Activated T-helper 9 cell treated with anti-CD3 and anti-CD28 coated beads, Interleukin-2, amount 50 U/mL, for 16 hours (primary cell): ENCODE measurements at regions not wholly inside any gene's neighbourhood (a gene's known extent, or its start where the extent isn't known, plus 50 kb on each side); places are given as distances from the start of the nearest gene placed in this dataset.

Experiments used
- DNase-seq: peaks from one replicate; pipeline ENCODE4 v3.0.0-alpha.2; 2020; ENCODE audit warnings: low read depth

DNA sequence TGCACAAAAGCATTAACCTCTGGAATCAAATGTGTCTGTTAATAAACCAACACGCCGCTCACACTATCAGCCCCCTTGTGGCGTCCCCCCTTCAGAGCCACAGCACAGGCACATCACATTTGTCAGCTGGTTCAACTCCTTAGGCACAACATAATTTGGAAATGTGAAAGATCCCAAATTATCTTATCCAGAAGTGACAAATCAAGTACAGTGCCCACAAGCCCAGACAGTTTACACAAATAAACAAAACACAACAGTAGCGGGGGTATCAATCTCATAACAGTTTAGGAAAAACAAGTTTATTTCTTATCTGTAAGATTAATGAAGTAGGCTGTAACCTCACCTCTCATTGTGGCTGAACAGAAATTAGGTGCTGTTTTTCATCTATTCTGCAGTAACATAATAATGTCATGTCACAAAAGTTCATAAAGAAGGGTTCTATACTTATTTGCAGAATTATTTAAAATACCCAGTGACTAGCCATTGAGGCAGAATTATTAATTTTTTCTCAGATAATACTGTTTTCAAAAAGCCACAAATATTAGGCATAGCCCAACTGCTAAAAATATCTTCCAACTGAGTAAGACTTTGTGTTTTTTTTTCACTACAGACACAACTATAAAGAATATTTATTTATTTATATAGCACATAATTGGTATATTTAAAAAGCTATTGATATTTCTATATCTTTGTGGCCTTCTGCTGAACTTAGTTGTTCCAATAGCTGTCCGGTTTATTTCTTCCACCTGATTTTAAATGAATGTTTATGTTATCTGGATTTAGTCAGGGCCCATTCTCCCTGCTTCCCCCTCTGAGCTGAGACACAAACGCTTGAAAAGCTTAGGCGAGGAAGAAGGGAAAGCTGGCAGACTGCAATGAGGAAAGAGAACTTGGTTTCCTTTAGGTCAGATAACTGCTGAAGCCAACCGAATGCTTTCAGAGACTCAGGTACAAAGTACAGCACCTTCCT, 214.7 kb downstream of the QDPR start:
- no peak for DNase-seq

DNA sequence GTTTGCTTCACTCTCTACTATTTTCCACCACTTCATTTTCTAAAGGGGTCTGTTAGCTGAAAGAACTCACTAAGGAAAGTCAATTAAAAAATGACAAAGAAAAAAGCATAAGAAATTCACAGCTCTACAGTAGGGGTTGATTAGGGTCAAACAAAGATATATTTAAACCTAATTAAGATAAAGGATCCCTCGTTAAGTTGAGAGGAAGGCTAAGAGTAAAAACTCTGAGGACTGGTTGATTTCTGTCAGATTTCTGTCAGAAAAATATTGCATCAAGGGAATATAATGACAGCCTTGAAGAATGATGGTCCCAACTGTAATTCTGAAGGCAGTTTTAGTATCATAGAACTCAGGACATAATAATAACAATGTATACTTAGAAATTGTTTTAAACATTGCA, 218.0 kb downstream of the QDPR start:
- no peak for DNase-seq

DNA sequence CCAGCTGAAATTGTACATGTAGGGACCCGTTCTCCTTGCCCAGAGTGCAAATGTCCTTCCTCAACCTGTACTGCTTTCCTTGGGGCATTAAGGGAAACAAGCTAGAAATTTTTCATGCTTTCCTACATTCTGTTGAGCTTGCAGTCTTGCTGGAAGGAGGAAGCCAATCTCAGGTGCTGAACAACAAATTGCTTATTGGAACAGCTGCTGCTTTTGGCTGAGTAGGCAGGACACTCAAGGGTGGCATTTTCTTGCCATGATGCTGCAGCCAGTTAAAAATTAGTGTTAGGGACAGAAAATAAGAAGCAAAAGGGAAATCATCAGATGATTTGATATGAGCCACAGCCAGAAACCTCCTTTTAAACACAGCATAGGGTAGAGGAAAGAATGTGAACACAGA, 223.7 kb downstream of the QDPR start:
- no peak for DNase-seq

DNA sequence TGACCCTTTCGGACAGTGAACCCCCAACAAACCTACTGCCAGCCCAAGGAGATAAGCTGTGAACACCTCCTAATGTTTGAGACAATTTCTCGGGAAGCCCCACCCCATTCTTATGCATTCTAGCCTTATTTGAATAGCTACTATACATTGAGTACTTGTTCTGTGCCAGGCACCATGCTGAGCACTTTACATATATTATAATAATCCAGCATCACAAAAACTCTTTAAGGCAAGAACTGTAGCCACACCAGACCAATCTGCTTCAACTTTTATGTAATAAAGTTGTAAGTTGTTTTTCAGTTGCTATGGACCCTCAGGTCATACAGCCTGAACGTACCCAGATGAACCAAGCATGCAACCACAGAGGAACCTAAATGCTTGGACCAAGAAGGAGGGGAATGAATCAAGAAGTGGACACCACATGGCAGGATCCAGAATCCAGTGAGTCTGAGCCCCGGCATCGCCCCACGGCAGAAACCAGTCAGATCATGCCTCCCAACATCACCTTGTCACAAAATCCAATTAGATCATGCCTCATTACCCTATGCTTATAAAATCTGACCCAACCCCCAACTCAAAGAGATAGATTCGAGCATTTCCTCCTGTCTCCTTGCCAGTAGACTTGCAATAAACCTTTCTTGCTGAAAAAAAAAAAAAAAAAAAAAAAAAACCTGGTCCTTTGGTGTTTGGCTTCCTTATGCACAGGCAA, 225.0 kb downstream of the QDPR start:
- no peak for DNase-seq

DNA sequence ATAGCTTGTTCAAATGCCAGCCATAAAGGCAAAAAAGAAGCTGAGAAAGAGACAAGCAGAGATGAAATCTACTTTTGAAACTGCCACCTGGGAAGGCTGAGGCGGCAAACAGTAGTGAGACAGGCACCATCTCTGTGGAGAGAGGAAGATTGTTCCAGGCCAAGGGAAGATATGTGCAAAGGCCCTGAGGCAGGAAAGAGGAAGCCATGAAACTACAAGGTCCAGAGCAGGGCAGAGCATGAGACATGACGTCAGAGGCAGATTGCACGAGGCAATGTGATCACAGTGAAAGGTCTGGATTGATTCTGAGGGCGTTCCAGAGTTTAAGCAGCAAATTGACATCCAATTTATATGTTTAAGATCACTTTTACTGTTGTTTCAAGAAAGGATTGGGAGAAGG, 226.1 kb downstream of the QDPR start:
- no peak for DNase-seq

DNA sequence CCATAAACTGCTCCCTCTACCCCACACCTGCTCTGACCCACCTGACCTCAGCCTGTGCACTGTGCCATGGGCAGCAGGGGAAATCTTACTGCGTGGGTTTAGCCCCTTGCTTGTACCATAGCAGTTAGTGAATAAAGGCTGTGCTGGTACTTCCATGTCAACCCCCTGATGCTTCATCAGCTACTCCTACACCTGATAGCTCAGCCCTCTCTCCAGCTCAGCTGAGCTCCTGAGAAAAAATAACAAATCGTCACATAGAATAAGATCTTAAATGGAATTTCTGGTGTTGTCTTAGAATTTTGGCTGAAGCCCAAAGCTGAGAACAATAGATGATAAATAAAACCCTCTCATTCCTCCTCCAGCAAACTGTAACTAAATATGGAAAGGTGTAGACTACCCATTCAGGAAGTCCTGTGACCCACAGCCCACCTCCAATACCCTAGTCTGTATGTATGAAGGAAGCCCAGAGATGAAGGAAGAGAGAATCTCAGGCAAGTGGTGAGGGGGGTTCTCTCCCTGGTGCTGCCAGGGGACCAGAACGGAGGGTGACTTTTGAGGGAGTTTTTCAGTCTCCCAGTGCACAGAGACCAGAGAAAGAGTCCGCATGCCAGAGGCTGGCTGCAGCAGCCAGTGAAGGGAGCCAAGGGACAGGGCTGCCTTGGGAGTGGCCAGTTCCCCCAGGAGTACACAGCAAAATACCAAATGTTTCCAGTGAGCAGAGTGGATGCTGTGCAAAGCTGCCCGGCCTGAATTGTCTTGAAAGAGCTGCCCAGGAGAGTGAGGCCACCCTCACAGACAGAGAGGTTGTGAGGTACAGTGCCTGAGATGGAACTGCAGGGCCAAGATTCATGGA, 227.3 kb downstream of the QDPR start:
- DNase-seq = no peak

DNA sequence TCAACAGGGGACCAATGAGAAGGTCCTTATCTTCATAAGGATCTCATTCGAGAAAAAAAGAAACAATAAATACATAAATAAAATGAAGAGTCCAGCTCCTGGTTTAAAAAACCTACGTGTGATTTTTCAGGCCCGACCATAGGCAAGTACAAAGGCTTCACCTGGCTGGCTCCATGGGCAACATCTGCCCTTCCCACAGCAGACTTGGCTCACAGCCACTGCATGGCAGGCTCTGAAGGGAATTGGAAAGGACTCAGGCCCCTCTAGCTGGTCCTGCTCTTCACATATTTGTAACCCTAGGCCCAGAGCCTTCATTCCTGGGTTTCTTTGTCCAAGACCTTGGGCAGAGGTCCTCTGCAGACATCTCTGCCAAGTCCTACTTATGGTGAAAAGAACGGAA, 228.1 kb downstream of the QDPR start:
- no peak for DNase-seq

DNA sequence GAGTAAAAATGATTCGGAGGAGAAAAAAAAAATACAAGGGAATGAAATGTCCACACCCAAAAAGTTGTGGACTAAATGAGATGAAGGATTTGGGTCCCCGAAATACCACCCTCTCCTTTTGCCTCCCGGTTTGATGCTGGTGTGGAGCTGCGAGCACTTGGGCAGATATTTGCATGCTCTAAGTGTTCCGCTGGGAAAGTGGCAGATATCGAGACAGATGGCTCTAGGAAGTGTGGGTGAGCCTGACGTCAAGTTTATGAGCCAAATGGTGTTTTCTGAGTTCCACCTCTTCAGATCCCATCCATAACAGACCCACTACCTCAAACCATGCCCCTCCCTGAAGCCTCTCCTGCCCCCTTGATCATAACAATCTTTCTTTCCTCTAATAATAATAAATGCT, 228.6 kb downstream of the QDPR start:
- no peak for DNase-seq

DNA sequence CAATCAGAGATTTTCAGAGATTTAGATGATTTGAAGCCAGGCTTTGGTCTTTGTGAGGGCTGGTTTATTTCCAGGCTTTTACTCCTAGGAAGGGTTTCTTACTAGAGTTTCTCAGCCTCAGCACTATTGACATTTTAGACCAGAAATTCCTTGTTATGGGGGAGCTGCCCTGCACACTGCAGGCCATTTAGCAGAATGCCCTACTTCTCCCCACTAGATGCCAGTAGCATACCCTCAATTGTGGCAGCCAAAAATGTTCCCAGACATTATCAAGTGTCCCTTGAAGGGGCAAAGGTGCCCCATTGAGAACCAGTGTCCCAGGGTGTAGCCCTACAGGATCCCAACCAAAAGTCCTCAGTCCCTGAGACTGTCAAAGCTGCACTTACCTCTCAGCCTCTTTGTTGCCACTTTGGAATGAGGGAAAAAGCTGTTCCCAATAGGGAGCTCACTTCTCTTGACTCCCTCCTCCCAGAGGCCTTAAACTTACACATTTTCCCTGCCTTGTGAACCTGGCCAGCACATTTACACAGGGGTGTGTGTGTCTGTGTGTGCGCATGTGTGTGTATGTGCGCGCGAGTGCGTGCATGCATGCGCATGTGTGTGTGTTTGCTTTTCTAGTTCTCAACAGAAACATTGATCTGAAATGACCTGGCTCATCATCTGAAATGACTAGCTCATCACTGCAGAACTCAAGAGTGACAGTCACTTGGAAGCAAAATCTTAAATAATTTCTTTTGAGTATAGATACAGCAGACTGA, 231.4 kb downstream of the QDPR start:
- no peak for DNase-seq

DNA sequence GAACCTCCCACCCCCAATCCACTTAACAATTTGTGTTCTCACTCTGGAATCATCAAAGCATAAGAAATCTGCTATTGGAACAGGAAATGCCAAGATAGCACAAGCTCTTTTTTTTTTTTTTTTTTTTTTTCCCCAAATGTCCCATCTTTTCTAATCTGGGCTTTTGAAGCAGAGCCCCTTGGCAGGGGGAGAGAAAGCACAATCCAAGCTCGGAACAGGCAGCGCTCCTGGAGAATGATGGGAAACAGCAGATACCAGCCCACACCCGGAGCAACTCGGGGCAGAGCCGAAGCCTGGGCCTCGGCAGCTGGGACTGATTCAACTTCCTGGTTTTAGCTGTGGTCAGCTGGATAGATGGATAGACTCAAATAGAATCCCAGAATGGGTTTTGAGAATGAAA, 235.1 kb downstream of the QDPR start:
- no peak for DNase-seq

DNA sequence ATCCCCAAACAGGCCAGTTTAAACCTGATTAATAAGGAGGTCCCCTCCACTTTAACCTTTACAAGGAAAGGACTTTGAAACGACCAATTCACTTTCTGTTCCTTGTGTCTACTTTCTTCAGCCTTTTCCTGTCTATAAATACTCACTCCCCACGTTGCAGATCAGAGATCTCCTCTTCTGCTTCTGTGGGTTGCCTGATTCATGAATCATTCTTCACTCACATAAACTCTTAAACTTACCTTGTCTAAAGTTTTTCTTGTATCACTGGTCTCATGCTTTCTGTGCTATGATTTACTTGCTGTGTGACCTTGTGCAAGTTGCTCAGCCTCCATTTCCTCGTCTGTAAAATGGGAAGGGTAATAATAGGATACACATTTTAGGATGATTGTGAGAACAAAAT, 236.1 kb downstream of the QDPR start:
- DNase-seq = no peak

DNA sequence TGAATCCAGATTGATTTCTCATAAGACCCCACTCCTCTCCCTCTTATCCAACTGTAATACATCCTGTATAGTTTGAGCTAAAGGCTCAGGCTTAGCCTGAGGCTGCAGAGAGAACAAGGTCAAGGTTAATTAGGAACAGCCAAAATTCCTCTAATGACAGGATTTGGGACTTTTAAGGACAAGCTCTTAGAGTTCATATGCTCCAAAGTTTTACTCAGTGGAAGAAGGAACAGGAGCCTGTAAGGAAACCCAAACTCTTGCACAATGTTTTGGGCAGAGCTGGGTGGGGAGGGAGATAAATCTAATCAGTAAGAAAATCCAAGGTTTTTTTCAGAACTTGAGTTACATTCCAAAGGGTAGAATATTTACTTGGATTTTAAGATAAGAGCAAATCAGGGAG, 238.8 kb downstream of the QDPR start:
- DNase-seq = no peak

DNA sequence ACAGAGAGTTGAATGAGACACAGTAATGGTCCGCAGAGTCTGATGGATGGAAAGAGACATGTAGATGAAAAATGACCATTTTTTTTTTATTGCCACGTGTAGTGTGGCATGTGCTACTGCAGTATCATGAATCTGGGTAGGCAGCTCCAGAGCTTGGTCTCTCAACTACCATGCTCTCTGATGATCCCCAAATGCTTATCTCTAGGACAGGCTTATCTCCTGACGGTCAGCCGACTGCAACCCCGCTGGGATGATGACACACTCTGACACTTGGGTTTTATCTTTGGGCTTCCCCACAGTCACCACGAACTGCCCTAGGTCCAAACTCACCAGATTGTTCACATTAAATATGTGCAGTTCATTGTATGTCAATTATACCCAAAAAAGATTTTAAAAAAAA, 239.7 kb downstream of the QDPR start:
- no peak for DNase-seq

DNA sequence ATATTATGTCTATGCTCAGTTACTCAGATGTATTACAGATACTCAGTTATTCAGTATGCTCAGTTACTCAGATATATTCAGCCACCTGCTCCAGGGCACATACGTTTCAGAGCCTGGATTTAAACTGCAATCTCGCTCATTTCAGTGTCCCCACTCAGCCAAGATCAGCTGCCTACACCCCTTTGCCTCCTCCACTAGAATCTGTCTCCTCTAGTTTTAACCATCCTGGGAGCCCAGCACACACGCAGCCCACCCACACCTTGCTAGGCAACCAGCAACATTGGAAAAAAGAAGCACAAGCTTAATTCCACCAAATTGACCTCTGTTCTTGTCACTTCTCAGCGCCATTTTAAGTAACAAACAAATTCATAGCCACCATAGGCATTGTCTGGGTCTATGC, 246.2 kb downstream of the QDPR start:
- no peak for DNase-seq

DNA sequence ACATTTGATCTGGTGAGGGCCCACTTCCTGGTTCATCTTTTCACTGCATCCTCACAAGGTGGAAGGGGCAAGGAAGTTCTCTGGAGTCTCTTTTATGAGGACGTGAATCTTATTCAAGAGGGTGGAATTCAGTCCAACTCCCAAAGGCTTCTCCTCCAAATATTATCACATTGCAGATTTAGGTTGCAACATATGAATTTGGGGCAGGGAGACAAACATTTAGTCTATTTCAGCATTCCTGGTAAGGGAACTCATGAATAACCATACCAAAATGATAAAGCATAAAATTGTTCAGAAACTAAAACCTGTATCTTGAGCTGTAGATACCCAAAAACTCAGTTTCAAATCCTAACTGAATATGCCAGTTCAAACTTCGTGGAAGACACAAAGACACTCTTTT, 246.8 kb downstream of the QDPR start:
- no peak for DNase-seq

DNA sequence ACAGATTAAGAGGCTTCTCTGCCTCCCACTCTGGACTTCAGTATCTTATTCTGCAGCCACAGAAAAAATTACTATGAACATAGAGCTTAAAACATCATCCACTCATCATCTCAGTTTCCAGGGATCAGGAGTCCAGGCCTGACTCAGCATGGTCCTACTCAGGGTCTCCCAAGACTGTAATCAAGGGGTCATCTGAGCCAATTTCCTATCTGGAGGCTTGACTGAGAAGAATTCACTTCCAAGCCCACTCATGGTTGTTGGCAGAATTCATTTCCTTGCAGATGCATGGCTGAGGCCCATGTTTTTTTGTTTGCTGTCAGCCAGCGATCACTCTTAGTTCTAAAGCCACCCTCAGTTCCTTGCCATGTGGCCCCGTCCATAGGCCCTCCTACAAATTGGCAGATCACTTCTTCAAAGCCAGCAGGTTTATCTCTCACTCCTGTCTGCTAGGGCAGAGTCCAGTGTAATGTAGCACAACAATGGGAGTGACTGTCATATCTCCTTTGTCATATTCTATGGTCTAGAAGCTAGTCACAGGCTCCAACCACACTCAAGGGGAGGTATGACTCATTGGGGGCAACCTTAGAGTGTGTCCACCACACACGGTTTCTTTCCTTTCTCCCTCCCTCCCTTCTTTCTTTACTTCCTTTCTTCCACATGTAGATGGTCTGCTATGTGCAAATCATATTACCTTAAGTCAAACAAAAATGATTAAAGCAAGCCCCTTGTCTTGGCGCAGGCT, 251.6 kb downstream of the QDPR start:
- no peak for DNase-seq

DNA sequence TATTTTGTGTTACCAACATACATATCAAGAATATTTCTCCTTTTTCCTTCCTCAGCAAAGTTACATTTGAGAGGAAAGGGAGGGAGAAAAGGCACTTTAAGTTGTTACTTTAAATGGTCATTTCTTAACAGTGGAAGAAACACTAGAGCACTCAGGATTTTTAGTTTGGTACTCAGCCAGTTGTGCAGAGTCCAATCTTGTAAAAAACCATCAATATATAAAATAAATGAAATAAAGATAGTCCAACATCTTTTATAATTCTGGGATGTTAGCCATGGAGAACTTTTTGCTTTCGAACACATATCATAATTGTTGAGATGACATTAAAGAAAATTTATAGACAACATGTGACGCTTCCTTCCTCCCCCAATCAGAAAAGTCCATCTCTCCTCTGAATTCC, 253.8 kb downstream of the QDPR start:
- no peak for DNase-seq

DNA sequence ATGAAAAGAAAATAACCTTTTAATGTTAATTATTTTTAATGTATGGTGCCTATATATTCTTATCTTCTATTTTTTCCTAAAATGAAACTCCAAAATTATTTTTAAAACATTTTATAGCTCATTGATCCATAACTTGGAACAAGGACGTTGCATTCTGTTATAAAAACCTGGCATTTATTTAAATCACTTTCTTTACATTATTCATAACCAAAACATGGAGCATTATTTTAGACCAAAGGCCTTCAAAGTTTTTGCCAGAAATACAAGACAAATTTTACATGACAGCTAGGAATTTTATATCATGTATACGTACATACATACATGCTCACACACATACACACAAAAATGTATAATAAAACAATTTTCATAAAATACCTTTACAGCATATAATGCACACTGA, 259.8 kb downstream of the QDPR start:
- DNase-seq = no peak

DNA sequence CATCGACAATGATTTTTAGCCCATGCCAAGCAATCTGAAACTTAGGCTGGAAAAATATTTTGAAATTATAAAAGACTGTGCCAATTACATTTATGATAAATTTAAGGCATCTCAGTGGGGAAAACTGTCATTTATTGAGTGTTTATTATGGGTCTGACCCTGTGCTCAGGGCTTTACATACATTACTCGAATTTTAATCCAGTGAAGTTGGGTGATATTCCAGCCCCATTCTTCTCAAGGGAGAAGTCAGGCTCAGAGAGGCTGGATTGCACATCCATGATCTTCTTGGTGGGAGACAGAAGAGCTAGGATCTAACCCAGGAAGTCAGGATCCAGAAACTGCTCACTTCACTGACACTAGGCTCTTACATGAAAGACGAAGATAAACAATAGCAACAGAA, 260.8 kb downstream of the QDPR start:
- no peak for DNase-seq

DNA sequence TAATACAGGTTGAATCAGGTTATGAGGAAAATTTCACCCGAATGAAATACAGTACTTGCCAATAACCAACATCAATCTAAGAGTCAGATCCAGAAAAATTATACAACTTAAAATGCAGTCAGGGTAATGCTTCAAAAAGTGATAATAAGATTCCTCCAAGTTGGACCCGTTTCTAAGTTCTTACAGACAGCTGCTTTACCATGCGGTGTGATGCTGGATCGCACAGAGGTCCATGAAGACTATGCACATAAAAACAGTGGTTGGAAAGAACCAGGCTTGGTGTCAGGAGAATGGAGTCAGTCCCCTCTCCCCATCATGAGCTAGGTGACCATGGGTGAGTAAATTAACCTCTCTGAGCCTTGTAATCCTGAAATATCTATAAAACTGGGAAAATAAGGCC, 261.3 kb downstream of the QDPR start:
- DNase-seq = no peak

DNA sequence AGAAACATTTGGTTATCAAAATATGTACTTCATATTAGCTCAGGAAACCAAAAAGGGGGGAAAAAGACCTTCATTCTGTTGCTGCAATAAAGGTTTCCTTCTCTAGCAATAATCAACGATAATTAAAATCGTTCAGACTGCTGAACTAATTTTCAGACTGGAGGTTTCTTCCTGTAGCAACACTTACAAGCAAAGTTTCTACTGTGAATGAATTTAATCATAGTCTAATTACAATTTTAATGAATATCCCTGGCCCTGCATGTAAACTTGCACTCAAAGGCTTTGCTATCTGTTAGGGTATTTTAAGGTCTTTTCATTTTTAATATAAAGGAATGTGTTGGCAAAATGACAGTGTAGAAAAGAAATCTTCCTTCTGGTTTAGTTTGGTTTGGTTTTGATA, 265.2 kb downstream of the QDPR start:
- no peak for DNase-seq
